Fibroblast of lung (primary cell): ENCODE measurements at regions not wholly inside any gene's neighbourhood (a gene's known extent, or its start where the extent isn't known, plus 50 kb on each side); places are given as distances from the start of the nearest gene placed in this dataset.

Source experiments
- DNase-seq, 2 donors: peaks; one replicate each; pipeline versions ENCODE4 v3.0.0 to v3.0.0-alpha.2; 2010; ENCODE audit warnings: low read depth in 2 of 2
- H2AFZ ChIP-seq: 2 replicates; pipeline ENCODE4 v1.5.1; 2012; ENCODE audit warnings: low read length, control low read depth, inconsistent platforms
- H3K27ac ChIP-seq: 2 replicates; pipeline ENCODE4 v1.5.1; 2011; ENCODE audit warnings: low read length, control low read depth; ENCODE audit not compliant: insufficient read depth
- H3K27me3 ChIP-seq: 2 replicates; pipeline ENCODE4 v1.5.1; 2011; ENCODE audit warnings: mild to moderate bottlenecking, low read length; ENCODE audit not compliant: control insufficient read depth, insufficient read depth
- H3K36me3 ChIP-seq: 2 replicates; pipeline ENCODE4 v1.5.1; 2011; ENCODE audit warnings: low read length; ENCODE audit not compliant: control insufficient read depth, insufficient read depth
- H3K4me1 ChIP-seq: 2 replicates; pipeline ENCODE4 v1.5.1; 2011; ENCODE audit warnings: low read length; ENCODE audit not compliant: control insufficient read depth, insufficient read depth; ENCODE audit errors: extremely low read depth
- H3K4me2 ChIP-seq: 2 replicates; pipeline ENCODE4 v1.5.1; 2011; ENCODE audit warnings: low read length, control low read depth; ENCODE audit not compliant: insufficient read depth; ENCODE audit errors: extremely low read depth
- H3K4me3 ChIP-seq, 4 experiments: fragments of 200-600 bp in 1 of 4; sonication (generic) in 1 of 4; replicated peaks in 1 of 4; 2 replicates each; pipeline ENCODE4 v1.5.1; 2011 to 2016; ENCODE audit warnings: low read length in 4 of 4, low read depth in 3 of 4, mild to moderate bottlenecking in 3 of 4, control low read depth in 2 of 4, inconsistent platforms in 1 of 4, mixed read lengths in 1 of 4; ENCODE audit not compliant: insufficient read depth in 1 of 4; ENCODE audit errors: control extremely low read depth in 1 of 4
- H3K79me2 ChIP-seq: 2 replicates; pipeline ENCODE4 v1.5.1; 2012; ENCODE audit warnings: mild to moderate bottlenecking, low read length, inconsistent platforms; ENCODE audit not compliant: control insufficient read depth, insufficient read depth
- H3K9ac ChIP-seq: 2 replicates; pipeline ENCODE4 v1.5.1; 2011; ENCODE audit warnings: mild to moderate bottlenecking, low read length, control low read depth; ENCODE audit not compliant: insufficient read depth
- H3K9me3 ChIP-seq: 2 replicates; pipeline ENCODE4 v1.5.1; 2012; ENCODE audit warnings: low read depth, low read length; ENCODE audit not compliant: control insufficient read depth, insufficient read depth
- H4K20me1 ChIP-seq: 2 replicates; pipeline ENCODE4 v1.5.1; 2011; ENCODE audit warnings: low read length; ENCODE audit not compliant: control insufficient read depth, insufficient read depth; ENCODE audit errors: extremely low read depth
- CTCF ChIP-seq, 2 donors: IDR thresholded peaks in 1 of 2; conservative IDR thresholded peaks in 1 of 2; 1 replicate in 1 of 2; 2 replicates in 1 of 2; pipeline ENCODE4 v1.5.1; 2011 to 2012; ENCODE audit warnings: low read length in 2 of 2, control low read depth in 1 of 2, inconsistent platforms in 1 of 2, low read depth in 1 of 2, mild to moderate bottlenecking in 1 of 2
- EZH2 ChIP-seq: IDR thresholded peaks from 2 replicates; pipeline ENCODE4 v1.5.1; 2012; ENCODE audit warnings: low read length, control low read depth, mild to moderate bottlenecking; ENCODE audit errors: missing control alignments

GRCh38 chr12:111034886-111035577 is 114.7 kb upstream of the MYL2 start:
- Histone ChIP-seq H3K9me3 (no peaks in the 10 kb centered on the region), H3K27ac (no peak overlapping the region), H3K79me2 (no peaks in the 10 kb centered on the region), H3K9ac (no peak overlapping the region), H4K20me1 (no peaks in the 10 kb centered on the region), H3K4me2 (no peak overlapping the region), H3K4me1 (no peaks in the 10 kb centered on the region), H2AFZ (no peak overlapping the region), H3K4me3 (no peak overlapping the region), H3K36me3 (no peaks in the 10 kb centered on the region), H3K27me3 (peaks cover 23% of the 10 kb centered on the region)
- TF ChIP-seq EZH2 (peak; percentile 64), CTCF (conservative IDR thresholded peaks at IDR 0.05 in 1 of 2, IDR thresholded peaks at IDR 0.05 in 1 of 2; ENCODE audit: low read depth in 1 of 2, low read length in 2 of 2) (no peak)
- DNase-seq = no peak

- no peak within 1 kb of the TSS for H3K9ac ChIP-seq
- no peak within 1 kb of the TSS for H3K27ac ChIP-seq
- no peaks in the 10 kb centered on the region for H4K20me1 ChIP-seq
- no peaks in the 10 kb centered on the region for H3K9me3 ChIP-seq
- no peak within 1 kb of the TSS for H3K4me2 ChIP-seq
- no peak for TF ChIP-seq CTCF (conservative IDR thresholded peaks at IDR 0.05 in 1 of 2, IDR thresholded peaks at IDR 0.05 in 1 of 2; ENCODE audit: low read depth in 1 of 2, low read length in 2 of 2)
- peak; percentile 42 for TF ChIP-seq EZH2
- no peaks in the 10 kb centered on the region for H3K4me1 ChIP-seq
- peak in 1 of 2 donors; percentile 1 for DNase-seq
- H3K4me3 ChIP-seq = no peak within 1 kb of the TSS
- no peak within 1 kb of the TSS for H2AFZ ChIP-seq
- H3K36me3 ChIP-seq = no peaks in the 10 kb centered on the region
- H3K27me3 ChIP-seq = peaks cover 23% of the 10 kb centered on the region
- H3K79me2 ChIP-seq = no peaks in the 10 kb centered on the region
Observed at GRCh38 chr12:111034083-111034885, 113.9 kb upstream of the MYL2 start, which contains the start of gene CUX2. CUX2 (plus strand) TSS chr12:111034165.

- no peak overlapping the region for H3K4me3 ChIP-seq
- no peak for TF ChIP-seq EZH2
- TF ChIP-seq CTCF (conservative IDR thresholded peaks at IDR 0.05 in 1 of 2, IDR thresholded peaks at IDR 0.05 in 1 of 2; ENCODE audit: low read depth in 1 of 2, low read length in 2 of 2) = no peak
Observed at GRCh38 chr12:111033281-111034082, 113.1 kb upstream of the MYL2 start.

More at GRCh38 chr12:111033281-111034082, 113.1 kb upstream of the MYL2 start:
- Histone ChIP-seq H3K9ac (no peak overlapping the region), H3K9me3 (no peaks in the 10 kb centered on the region), H3K27me3 (peaks cover 23% of the 10 kb centered on the region), H2AFZ (no peak overlapping the region), H3K36me3 (no peaks in the 10 kb centered on the region), H3K79me2 (no peaks in the 10 kb centered on the region), H3K27ac (no peak overlapping the region), H3K4me2 (no peak overlapping the region), H3K4me1 (no peaks in the 10 kb centered on the region), H4K20me1 (no peaks in the 10 kb centered on the region)
- no peak for DNase-seq
